Nephron progenitor cell (in vitro differentiated cells): ENCODE measurements at regions not wholly inside any gene's neighbourhood (a gene's known extent, or its start where the extent isn't known, plus 50 kb on each side); places are given as distances from the start of the nearest gene placed in this dataset.

Source experiments
- DNase-seq: peaks from one replicate; pipeline ENCODE4 v3.0.0; 2021
- H3K27ac Mint-ChIP-seq: 2 replicates; pipeline ENCODE4 v1.8.0; 2021; ENCODE audit warnings: mild to moderate bottlenecking, moderate library complexity, mixed read lengths
- H3K27me3 Mint-ChIP-seq: 2 replicates; pipeline ENCODE4 v1.8.0; 2021; ENCODE audit warnings: mild to moderate bottlenecking, low read depth, mixed read lengths; ENCODE audit not compliant: poor library complexity
- H3K36me3 Mint-ChIP-seq: 2 replicates; pipeline ENCODE4 v1.8.0; 2021; ENCODE audit warnings: low read depth, mixed read lengths
- H3K4me1 Mint-ChIP-seq: 2 replicates; pipeline ENCODE4 v1.8.0; 2021; ENCODE audit warnings: mixed read lengths
- H3K4me3 Mint-ChIP-seq: 2 replicates; pipeline ENCODE4 v1.8.0; 2021; ENCODE audit warnings: mild to moderate bottlenecking, moderate library complexity, mixed read lengths
- H3K9me3 Mint-ChIP-seq: 2 replicates; pipeline ENCODE4 v1.8.0; 2021; ENCODE audit warnings: mild to moderate bottlenecking, moderate library complexity, mixed read lengths
- CTCF ChIP-seq: fragments of 200-600 bp; sonication (generic); IDR thresholded peaks from 2 replicates; pipeline ENCODE4 v1.5.0; 2021; ENCODE audit warnings: antibody characterized with exemption

- Mint-ChIP-seq H3K27me3 (peaks cover 5% of the 10 kb centered on the region), H3K4me1 (peaks cover 10% of the 10 kb centered on the region), H3K36me3 (no peaks in the 10 kb centered on the region), H3K4me3 (no peak overlapping the region), H3K27ac (no peak overlapping the region), H3K9me3 (no peaks in the 10 kb centered on the region)
- no peak for TF ChIP-seq CTCF
- no peak for DNase-seq
These were observed 54.3 kb upstream of the CREB3L1 start for GRCh38 chr11:46223252-46223513.

GRCh38 chr11:46222490-46223251 is 54.8 kb upstream of the CREB3L1 start:
- Mint-ChIP-seq H3K27me3 (peaks cover 5% of the 10 kb centered on the region), H3K4me3 (no peak overlapping the region)
- TF ChIP-seq CTCF = no peak

GRCh38 chr11:46220313-46220712 is 57.1 kb upstream of the CREB3L1 start:
- DNase-seq = no peak
- Mint-ChIP-seq H3K27me3 (peaks cover 5% of the 10 kb centered on the region), H3K9me3 (no peaks in the 10 kb centered on the region), H3K27ac (no peak overlapping the region), H3K4me1 (peaks cover 28% of the 10 kb centered on the region), H3K4me3 (no peak overlapping the region), H3K36me3 (no peaks in the 10 kb centered on the region)
- no peak for TF ChIP-seq CTCF

More at GRCh38 chr11:46222490-46223251, 54.8 kb upstream of the CREB3L1 start:
- Mint-ChIP-seq H3K4me1 (peaks cover 10% of the 10 kb centered on the region), H3K36me3 (no peaks in the 10 kb centered on the region), H3K27ac (peak overlapping the region; percentile 12), H3K9me3 (no peaks in the 10 kb centered on the region)
- no peak for DNase-seq

GRCh38 chr11:46216765-46217089 is 60.7 kb upstream of the CREB3L1 start:
- peaks cover 7% of the 10 kb centered on the region for H3K27me3 Mint-ChIP-seq
- H3K36me3 Mint-ChIP-seq = no peaks in the 10 kb centered on the region
- H3K9me3 Mint-ChIP-seq = no peaks in the 10 kb centered on the region
- H3K4me3 Mint-ChIP-seq = no peak overlapping the region
- H3K4me1 Mint-ChIP-seq = peaks cover 18% of the 10 kb centered on the region
- TF ChIP-seq CTCF = no peak
- no peak for DNase-seq
- no peak overlapping the region for H3K27ac Mint-ChIP-seq

GRCh38 chr11:46216019-46216764 is 61.3 kb upstream of the CREB3L1 start:
- H3K4me3 Mint-ChIP-seq = no peak overlapping the region
- H3K4me1 Mint-ChIP-seq = peaks cover 18% of the 10 kb centered on the region
- DNase-seq = no peak
- peak overlapping the region; percentile 41 for H3K27ac Mint-ChIP-seq
- no peaks in the 10 kb centered on the region for H3K9me3 Mint-ChIP-seq
- peaks cover 8% of the 10 kb centered on the region for H3K27me3 Mint-ChIP-seq
- no peak for TF ChIP-seq CTCF
- no peaks in the 10 kb centered on the region for H3K36me3 Mint-ChIP-seq
